ENCODE measurements at regions not wholly inside any gene's neighbourhood (a gene's known extent, or its start where the extent isn't known, plus 50 kb on each side); places are given as distances from the start of the nearest gene placed in this dataset.

GRCh38 chr1:222229672-222230312 lies 318.1 kb downstream of the HHIPL2 start:
- TF ChIP-seq CTCF (IDR thresholded peaks at IDR 0.05; ENCODE audit: poor library complexity) (no peak), EZH2phosphoT487 (IDR thresholded peaks at IDR 0.05; ENCODE audit: low read depth, severe bottlenecking, unreplicated experiment) (no peak), EZH2 (IDR thresholded peaks at IDR 0.05; ENCODE audit: borderline replicate concordance) (no peak)

All from hepatocyte (in vitro differentiated cells).